Thymus (tissue), 11 donors: ENCODE measurements at regions not wholly inside any gene's neighbourhood (a gene's known extent, or its start where the extent isn't known, plus 50 kb on each side); places are given as distances from the start of the nearest gene placed in this dataset.
"Not testable (repeated sequence)": the region's sequence is repeated elsewhere in the genome, so short reads cannot be mapped to it uniquely, and the experiment has no call there.

ENCODE experiments used
- DNase-seq, 9 donors: peaks; one replicate each; pipeline ENCODE4 v3.0.0-alpha.2; 2013; ENCODE audit warnings: low spot score in 9 of 9, low read depth in 6 of 9, missing footprints in 1 of 9
- H3K27ac ChIP-seq, 2 donors: one replicate each; pipeline ENCODE4 v1.5.1; 2013; ENCODE audit warnings: control low read depth in 1 of 2, low read depth in 1 of 2, low read length in 1 of 2, mild to moderate bottlenecking in 1 of 2, moderate library complexity in 1 of 2
- H3K27me3 ChIP-seq, 2 donors: one replicate each; pipeline ENCODE4 v1.5.1; 2013; ENCODE audit warnings: low read length in 1 of 2; ENCODE audit not compliant: control insufficient read depth in 2 of 2, insufficient read depth in 1 of 2
- H3K36me3 ChIP-seq, 2 donors: one replicate each; pipeline ENCODE4 v1.5.1; 2013; ENCODE audit warnings: low read length in 1 of 2, mild to moderate bottlenecking in 1 of 2, moderate library complexity in 1 of 2; ENCODE audit not compliant: control insufficient read depth in 2 of 2, insufficient read depth in 2 of 2
- H3K4me1 ChIP-seq, 2 donors: one replicate each; pipeline ENCODE4 v1.5.1; 2013; ENCODE audit warnings: low read length in 2 of 2; ENCODE audit not compliant: control insufficient read depth in 2 of 2, insufficient read depth in 2 of 2
- H3K4me3 ChIP-seq, 2 donors: one replicate each; pipeline ENCODE4 v1.5.1; 2013; ENCODE audit warnings: low read length in 2 of 2, control low read depth in 1 of 2, mild to moderate bottlenecking in 1 of 2
- H3K9me3 ChIP-seq, 2 donors: one replicate each; pipeline ENCODE4 v1.5.1; 2013; ENCODE audit warnings: low read length in 1 of 2, mild to moderate bottlenecking in 1 of 2; ENCODE audit not compliant: control insufficient read depth in 2 of 2, insufficient read depth in 1 of 2
- WGBS: extraction: QIAGEN DNeasy Blood & Tissue Kit; methylation state at CpG from one replicate; pipeline ENCODE4 v1.1.7; 2013; 5-methylcytosine and 5-hydroxymethylcytosine counted together
- donor health status: healthy.

- Histone ChIP-seq H3K4me1 (no peaks in the 10 kb centered on the region), H3K27ac (no peak overlapping the region), H3K27me3 (no peaks in the 10 kb centered on the region), H3K36me3 (no peaks in the 10 kb centered on the region), H3K9me3 (peaks cover 0 to 2% of the 10 kb centered on the region in 2 donors), H3K4me3 (no peak overlapping the region)
- WGBS, result 39% methylated on average over 8 of the region's 8 CpGs
- no peak for DNase-seq
Measured at GRCh38 chr2:22970284-22970975, 414.5 kb upstream of the KLHL29 start.

DNA sequence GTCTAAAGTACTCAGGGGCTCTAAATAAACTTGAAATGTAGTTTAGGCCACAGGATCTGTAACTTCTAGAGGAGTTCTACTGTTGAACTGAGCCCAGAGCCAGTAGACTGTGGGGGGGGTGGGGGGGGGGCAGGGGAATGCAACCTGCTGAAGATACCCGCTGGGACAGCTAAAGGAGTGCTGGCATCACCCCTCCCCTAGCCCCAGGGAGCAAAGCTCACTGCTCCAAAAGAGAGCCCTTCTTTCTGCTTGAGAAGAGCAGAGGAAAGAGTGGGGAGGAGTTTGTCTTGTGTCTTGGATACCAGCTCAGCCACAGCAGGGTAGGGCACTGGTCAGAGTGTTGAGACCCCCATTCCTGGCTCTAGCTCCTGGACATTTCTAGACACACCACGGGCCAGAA lies 414.0 kb upstream of the KLHL29 start:
- H3K4me1 ChIP-seq, result no peaks in the 10 kb centered on the region
- H3K4me3 ChIP-seq, result no peak overlapping the region
- no peak for DNase-seq
- WGBS, result 75% methylated on average over 2 of the region's 2 CpGs
- H3K27me3 ChIP-seq, result no peaks in the 10 kb centered on the region
- peaks cover 0 to 2% of the 10 kb centered on the region in 2 donors for H3K9me3 ChIP-seq
- no peaks in the 10 kb centered on the region for H3K36me3 ChIP-seq
- H3K27ac ChIP-seq, result no peak overlapping the region

GRCh38 chr2:22981785-22982184 lies 403.2 kb upstream of the KLHL29 start:
- no peak overlapping the region for H3K4me3 ChIP-seq
- 98% methylated on average over 1 of the region's 1 CpG for WGBS

GRCh38 chr2:22984152-22984551 lies 400.8 kb upstream of the KLHL29 start:
- not testable (repeated sequence) for H3K4me1 ChIP-seq, H3K36me3 ChIP-seq, H3K4me3 ChIP-seq, H3K27me3 ChIP-seq, H3K27ac ChIP-seq, DNase-seq, H3K9me3 ChIP-seq
- 95% methylated on average over 18 of the region's 25 CpGs for WGBS

More at GRCh38 chr2:22981785-22982184, 403.2 kb upstream of the KLHL29 start:
- no peaks in the 10 kb centered on the region for H3K36me3 ChIP-seq
- H3K4me1 ChIP-seq, result no peaks in the 10 kb centered on the region
- no peaks in the 10 kb centered on the region for H3K9me3 ChIP-seq
- DNase-seq, result no peak
- no peaks in the 10 kb centered on the region for H3K27me3 ChIP-seq
- H3K27ac ChIP-seq, result no peak overlapping the region

GRCh38 chr2:22990246-22990645 lies 394.7 kb upstream of the KLHL29 start:
- Histone ChIP-seq H3K36me3 (no peaks in the 10 kb centered on the region), H3K27me3 (no peaks in the 10 kb centered on the region), H3K4me1 (no peaks in the 10 kb centered on the region), H3K4me3 (no peak overlapping the region), H3K9me3 (no peaks in the 10 kb centered on the region), H3K27ac (no peak overlapping the region)
- 66% methylated on average over 3 of the region's 3 CpGs for WGBS
- DNase-seq, result no peak

DNA sequence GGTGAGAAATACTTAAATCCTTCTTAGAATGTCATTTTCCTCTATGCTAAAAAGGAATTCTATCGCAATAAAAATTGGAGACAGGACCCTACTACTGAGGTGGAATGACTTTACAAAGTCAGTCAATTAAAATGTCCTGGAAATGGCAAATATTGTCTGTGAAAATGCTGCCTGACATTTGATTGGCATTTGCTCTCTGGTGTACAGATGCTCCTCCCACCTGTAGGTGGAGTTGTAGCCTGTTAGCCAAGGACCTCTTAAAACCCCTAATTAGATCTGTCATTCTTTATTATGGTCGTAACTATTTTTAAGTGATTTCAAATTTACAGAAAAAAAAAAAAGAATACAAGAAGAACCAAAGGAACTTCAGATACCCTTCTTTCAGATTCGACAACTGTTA lies 393.1 kb upstream of the KLHL29 start:
- 93% methylated on average over 3 of the region's 3 CpGs for WGBS
- no peaks in the 10 kb centered on the region for H3K36me3 ChIP-seq
- H3K27ac ChIP-seq, result no peak overlapping the region
- H3K27me3 ChIP-seq, result no peaks in the 10 kb centered on the region
- no peak overlapping the region for H3K4me3 ChIP-seq
- DNase-seq, result no peak
- no peaks in the 10 kb centered on the region for H3K9me3 ChIP-seq
- H3K4me1 ChIP-seq, result no peaks in the 10 kb centered on the region

- Histone ChIP-seq H3K4me3 (no peak overlapping the region), H3K9me3 (no peaks in the 10 kb centered on the region), H3K27ac (no peak overlapping the region), H3K36me3 (no peaks in the 10 kb centered on the region), H3K4me1 (no peaks in the 10 kb centered on the region), H3K27me3 (no peaks in the 10 kb centered on the region)
- DNase-seq, result no peak
- 93% methylated on average over 2 of the region's 2 CpGs for WGBS
Measured at GRCh38 chr2:22992441-22992840, 392.5 kb upstream of the KLHL29 start.

GRCh38 chr2:22993250-22993649 lies 391.7 kb upstream of the KLHL29 start:
- H3K4me1 ChIP-seq, result no peaks in the 10 kb centered on the region
- H3K4me3 ChIP-seq, result no peak overlapping the region
- 65% methylated on average over 1 of the region's 1 CpG for WGBS
- H3K9me3 ChIP-seq, result no peaks in the 10 kb centered on the region
- no peak overlapping the region for H3K27ac ChIP-seq
- H3K36me3 ChIP-seq, result no peaks in the 10 kb centered on the region
- H3K27me3 ChIP-seq, result no peaks in the 10 kb centered on the region
- DNase-seq, result no peak

GRCh38 chr2:22995576-22995975 lies 389.4 kb upstream of the KLHL29 start:
- Histone ChIP-seq H3K27ac (no peak overlapping the region), H3K36me3 (no peaks in the 10 kb centered on the region), H3K9me3 (no peaks in the 10 kb centered on the region), H3K4me1 (no peaks in the 10 kb centered on the region), H3K4me3 (no peak overlapping the region), H3K27me3 (no peaks in the 10 kb centered on the region)
- DNase-seq, result no peak
- WGBS, result 93% methylated on average over 3 of the region's 3 CpGs
